Gastroesophageal sphincter (tissue), 3 donors: ENCODE measurements at regions not wholly inside any gene's neighbourhood (a gene's known extent, or its start where the extent isn't known, plus 50 kb on each side); places are given as distances from the start of the nearest gene placed in this dataset.

Source experiments
- CTCF ChIP-seq, 4 experiments: fragments of 200-600 bp in 2 of 4; fragments of 450-650 bp in 2 of 4; sonication (generic) in 1 of 4; IDR thresholded peaks; one replicate each; pipeline ENCODE4 v1.5.1; 2017 to 2019; ENCODE audit warnings: antibody characterized with exemption in 4 of 4, mild to moderate bottlenecking in 2 of 4, moderate library complexity in 2 of 4
- EP300 ChIP-seq: sonication (generic); formaldehyde crosslinking; IDR thresholded peaks from one replicate; pipeline ENCODE4 v1.6.1; 2017; ENCODE audit warnings: antibody characterized with exemption, mild to moderate bottlenecking

- TF ChIP-seq CTCF (IDR thresholded peaks at IDR 0.05) (no peak), EP300 (no peak)
Observed at GRCh38 chr15:29550834-29551465, 271.3 kb downstream of the TJP1 start.
